Mucosa of descending colon (tissue), 3 donors: ENCODE measurements at regions not wholly inside any gene's neighbourhood (a gene's known extent, or its start where the extent isn't known, plus 50 kb on each side); places are given as distances from the start of the nearest gene placed in this dataset.

Source experiments
- ATAC-seq: fragments of 200-7000 bp; cut with Tn5 transposase; one replicate; pipeline ENCODE4 v1.9.1; 2020; ENCODE audit warnings: mild to moderate bottlenecking, moderate library complexity
- DNase-seq, 3 donors: peaks; one replicate each; pipeline ENCODE4 v3.0.0-alpha.2; 2020
- H3K36me3 ChIP-seq: fragments of 200-600 bp; one replicate; pipeline ENCODE4 v1.8.0; 2021; ENCODE audit warnings: low read depth, mild to moderate bottlenecking
- H3K4me1 ChIP-seq: fragments of 200-600 bp; one replicate; pipeline ENCODE4 v1.8.0; 2021; ENCODE audit warnings: low read depth, mild to moderate bottlenecking
- H3K4me3 ChIP-seq: fragments of 200-600 bp; one replicate; pipeline ENCODE4 v1.8.0; 2021; ENCODE audit warnings: mild to moderate bottlenecking
- H3K9me3 ChIP-seq: fragments of 200-600 bp; one replicate; pipeline ENCODE4 v1.8.0; 2021; ENCODE audit warnings: mild to moderate bottlenecking
- CTCF ChIP-seq: fragments of 200-600 bp; IDR thresholded peaks from one replicate; pipeline ENCODE4 v1.8.0; 2022; ENCODE audit warnings: antibody characterized with exemption, mild to moderate bottlenecking
- intact Hi-C, 2 donors: fragments of 100-400 bp; cut with DNase I in 1 of 2; cut with micrococcal nuclease in 1 of 2; formaldehyde crosslinking; loops; one replicate each; pipeline versions ENCODE4 v1.11.0 to v1.11.1; 2022; cut with DNase I, micrococcal nuclease
- donor health status: DM: no; HTN: no; CAD: no; lungs with moderate emphysema.
- donor health status: DM: no; HTN: no; CAD: no.
- donor health status: DM: no; HTN: yes; CAD: no.

DNA sequence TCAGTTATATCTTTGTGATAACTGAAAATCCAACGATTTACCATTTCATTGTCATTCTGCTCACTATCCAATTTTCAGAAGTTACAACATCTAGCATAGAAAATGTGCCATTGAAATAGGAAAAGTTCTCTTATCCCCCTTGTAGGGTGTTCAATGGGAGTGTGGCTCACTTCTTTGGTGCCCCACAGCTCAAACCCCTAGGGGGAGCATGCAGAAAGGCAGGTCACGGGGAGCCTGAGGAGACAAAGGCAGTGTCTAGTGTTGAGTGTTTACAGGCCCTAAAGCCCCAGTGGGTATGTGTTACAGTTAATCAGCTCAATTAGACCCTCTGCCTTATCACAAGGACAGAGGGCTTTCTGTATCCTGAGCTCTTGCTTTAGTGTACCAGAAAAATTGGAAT is 243.4 kb upstream of the GRID2 start:
- ATAC-seq (no peak), DNase-seq (no peak)
- intact Hi-C loops, result no loop called here

GRCh38 chr4:92064574-92064973 is 239.2 kb upstream of the GRID2 start:
- Histone ChIP-seq H3K9me3 (no peaks in the 10 kb centered on the region), H3K4me1 (no peaks in the 10 kb centered on the region), H3K36me3 (no peaks in the 10 kb centered on the region), H3K4me3 (no peak overlapping the region)
- DNase-seq (no peak), ATAC-seq (no peak)
- TF ChIP-seq CTCF, result no peak
- intact Hi-C loops, result no loop called here

More for the DNA sequence above, 243.4 kb upstream of the GRID2 start:
- Histone ChIP-seq H3K36me3 (no peaks in the 10 kb centered on the region), H3K4me3 (no peak overlapping the region), H3K9me3 (no peaks in the 10 kb centered on the region), H3K4me1 (no peaks in the 10 kb centered on the region)
- no peak for TF ChIP-seq CTCF

DNA sequence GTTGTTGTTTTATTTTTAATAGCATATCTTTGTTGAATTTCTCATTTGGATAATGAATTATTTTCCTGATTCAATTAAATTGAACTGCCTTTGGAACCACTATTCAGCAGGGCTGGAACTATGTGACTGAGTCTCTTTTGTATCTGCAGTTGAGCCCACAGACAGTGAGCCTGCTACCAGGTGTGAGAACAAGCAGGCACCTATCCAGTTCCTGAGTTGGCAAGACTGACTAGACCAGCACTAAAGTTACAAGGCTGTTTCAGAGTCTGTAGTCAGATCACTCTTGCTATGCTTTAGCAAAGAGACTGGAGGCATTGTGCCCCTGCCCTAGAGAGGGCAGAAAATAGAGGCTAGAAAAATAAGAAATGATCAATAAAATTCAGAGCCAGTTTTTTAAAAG is 237.3 kb upstream of the GRID2 start:
- TF ChIP-seq CTCF, result no peak
- ATAC-seq (no peak), DNase-seq (no peak)
- peaks cover 6% of the 10 kb centered on the region for H3K9me3 ChIP-seq
- intact Hi-C loops, result no loop called here
- no peaks in the 10 kb centered on the region for H3K36me3 ChIP-seq
- no peaks in the 10 kb centered on the region for H3K4me1 ChIP-seq
- H3K4me3 ChIP-seq, result no peak overlapping the region

DNA sequence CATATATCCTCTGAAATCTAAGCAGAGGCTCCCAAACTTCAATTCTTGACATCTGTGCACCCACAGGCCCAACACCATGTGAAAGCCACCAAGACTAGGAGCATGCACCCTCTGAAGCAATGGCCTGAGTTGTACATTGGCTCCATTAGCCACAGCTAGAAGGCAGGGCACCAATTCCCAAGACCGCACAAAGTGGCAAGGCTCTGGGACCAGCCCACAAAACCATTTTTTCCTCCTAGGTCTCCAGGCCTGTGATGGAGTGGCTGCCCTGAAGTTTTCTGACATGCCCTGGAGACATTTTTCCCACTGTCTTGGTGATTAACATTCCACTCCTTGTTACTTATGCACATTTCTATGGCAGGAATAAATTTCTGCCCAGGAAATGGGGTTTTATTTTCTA is 232.2 kb upstream of the GRID2 start:
- Histone ChIP-seq H3K4me3 (no peak overlapping the region), H3K4me1 (no peaks in the 10 kb centered on the region), H3K36me3 (no peaks in the 10 kb centered on the region), H3K9me3 (peaks cover 15% of the 10 kb centered on the region)
- ATAC-seq (no peak), DNase-seq (no peak)
- no peak for TF ChIP-seq CTCF
- intact Hi-C loops, result no loop called here

- Histone ChIP-seq H3K4me1 (no peaks in the 10 kb centered on the region), H3K9me3 (peaks cover 15% of the 10 kb centered on the region), H3K36me3 (no peaks in the 10 kb centered on the region), H3K4me3 (no peak overlapping the region)
- no peak for ATAC-seq
- intact Hi-C loops, result no loop called here
- no peak for TF ChIP-seq CTCF
- DNase-seq, result no peak
Measured at GRCh38 chr4:92074839-92075238, 228.9 kb upstream of the GRID2 start.

- no peak overlapping the region for H3K4me3 ChIP-seq
- TF ChIP-seq CTCF, result no peak
- DNase-seq (no peak), ATAC-seq (no peak)
- no peaks in the 10 kb centered on the region for H3K4me1 ChIP-seq
- intact Hi-C loops, result no loop called here
- H3K36me3 ChIP-seq, result no peaks in the 10 kb centered on the region
- no peaks in the 10 kb centered on the region for H3K9me3 ChIP-seq
Measured at GRCh38 chr4:92090887-92091286, 212.9 kb upstream of the GRID2 start.
